ENCODE measurements at regions not wholly inside any gene's neighbourhood (a gene's known extent, or its start where the extent isn't known, plus 50 kb on each side); places are given as distances from the start of the nearest gene placed in this dataset.

DNA sequence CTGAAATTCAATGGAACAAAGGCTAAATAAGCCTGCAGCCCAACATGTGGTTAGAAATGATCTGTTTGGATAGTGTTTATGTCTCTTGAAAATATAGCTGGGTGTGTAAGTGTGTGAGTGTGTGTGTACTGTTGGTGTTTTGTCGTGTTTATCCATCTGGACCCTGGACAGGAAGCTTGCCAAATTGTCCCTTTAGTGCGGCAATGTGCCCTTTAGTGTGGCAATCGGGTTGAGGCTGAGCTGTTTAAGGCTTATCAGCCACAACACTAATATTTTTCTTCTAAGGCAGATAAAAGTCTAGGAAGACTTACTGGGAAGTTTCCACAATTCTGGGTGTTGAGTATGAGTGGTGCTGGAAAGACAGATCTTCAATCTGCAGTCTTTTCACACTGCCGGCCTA lies 180.2 kb downstream of the YTHDC2 start:
- Histone ChIP-seq H3K27me3 (ENCODE audit: insufficient read depth, low read length) (no peaks in the 10 kb centered on the region), H3K4me2 (ENCODE audit: insufficient read depth, insufficient read length, low read length) (no peak overlapping the region), H3T11ph (ENCODE audit: low read length) (no peak overlapping the region), H2AFZ (ENCODE audit: low read length) (no peak overlapping the region), H2BK20ac (ENCODE audit: low read depth, low read length, poor library complexity, severe bottlenecking) (no peak overlapping the region), H4K8ac (replicated peaks; ENCODE audit: insufficient read length, low read depth, low read length) (no peak overlapping the region), H3K79me2 (ENCODE audit: insufficient read depth, low read length) (no peaks in the 10 kb centered on the region), H3K4me1 (ENCODE audit: insufficient read depth, low read length) (peaks cover 5% of the 10 kb centered on the region; the same call in 1 of the 2 replicates), H3K23ac (ENCODE audit: insufficient read length, low read depth, low read length) (no peak overlapping the region), H3K9ac (ENCODE audit: extremely low read depth, insufficient read length, low read length) (no peak overlapping the region), H2BK15ac (ENCODE audit: low read depth, low read length) (no peak overlapping the region), H3K23me2 (ENCODE audit: insufficient read length, low read depth, low read length, poor library complexity, severe bottlenecking) (peaks cover 5% of the 10 kb centered on the region), H3K27ac (ENCODE audit: insufficient read length, low read depth, low read length) (no peak overlapping the region), H2AK5ac (ENCODE audit: insufficient read length, low read length) (no peak overlapping the region), H2BK12ac (ENCODE audit: insufficient read length, low read depth, low read length) (no peak overlapping the region), H3K14ac (ENCODE audit: insufficient read depth, low read length) (no peak overlapping the region), H3K56ac (ENCODE audit: insufficient read length, low read depth, low read length) (no peak overlapping the region), H3K9me3 (ENCODE audit: control insufficient read depth, low read depth, low read length) (no peaks in the 10 kb centered on the region), H2BK5ac (ENCODE audit: insufficient read length, low read length) (no peak overlapping the region), H3K4ac (ENCODE audit: low read depth, low read length) (no peak overlapping the region), H4K91ac (ENCODE audit: insufficient read length, low read depth, low read length) (no peak overlapping the region), H3K79me1 (ENCODE audit: insufficient read depth, low read depth, low read length, poor library complexity, severe bottlenecking) (no peaks in the 10 kb centered on the region), H3K18ac (ENCODE audit: insufficient read length, low read depth, low read length) (no peak overlapping the region), H2BK120ac (ENCODE audit: low read depth, low read length, poor library complexity, severe bottlenecking) (no peak overlapping the region), H4K20me1 (ENCODE audit: control insufficient read depth, insufficient read depth, insufficient read length) (no peaks in the 10 kb centered on the region), H4K5ac (ENCODE audit: insufficient read length, low read depth, low read length) (no peak overlapping the region)
- DNase-seq = no peak
- Mint-ChIP-seq H3K27ac (peak overlapping the region in 2 of 3 experiments; percentile 5 to 21; a peak in 3 of 7 replicates), H3K27me3 (ENCODE audit: low read depth) (peaks cover 3% of the 10 kb centered on the region; the same call in 1 of the 2 replicates), H3K4me3 (peak overlapping the region in 1 of 2 experiments; percentile 74; a peak in 2 of 5 replicates), H3K4me1 (peaks cover 30 to 38% of the 10 kb centered on the region in 2 experiments), H3K9me3 (peaks cover 2 to 3% of the 10 kb centered on the region in 2 experiments; a peak in 4 of 5 replicates), H3K36me3 (ENCODE audit: insufficient read depth in 1 of 3, low read depth in 3 of 3) (peaks cover 0 to 8% (median 2%) of the 10 kb centered on the region in 3 experiments; a peak in 5 of 7 replicates)
- TF ChIP-seq, protein P1, sequence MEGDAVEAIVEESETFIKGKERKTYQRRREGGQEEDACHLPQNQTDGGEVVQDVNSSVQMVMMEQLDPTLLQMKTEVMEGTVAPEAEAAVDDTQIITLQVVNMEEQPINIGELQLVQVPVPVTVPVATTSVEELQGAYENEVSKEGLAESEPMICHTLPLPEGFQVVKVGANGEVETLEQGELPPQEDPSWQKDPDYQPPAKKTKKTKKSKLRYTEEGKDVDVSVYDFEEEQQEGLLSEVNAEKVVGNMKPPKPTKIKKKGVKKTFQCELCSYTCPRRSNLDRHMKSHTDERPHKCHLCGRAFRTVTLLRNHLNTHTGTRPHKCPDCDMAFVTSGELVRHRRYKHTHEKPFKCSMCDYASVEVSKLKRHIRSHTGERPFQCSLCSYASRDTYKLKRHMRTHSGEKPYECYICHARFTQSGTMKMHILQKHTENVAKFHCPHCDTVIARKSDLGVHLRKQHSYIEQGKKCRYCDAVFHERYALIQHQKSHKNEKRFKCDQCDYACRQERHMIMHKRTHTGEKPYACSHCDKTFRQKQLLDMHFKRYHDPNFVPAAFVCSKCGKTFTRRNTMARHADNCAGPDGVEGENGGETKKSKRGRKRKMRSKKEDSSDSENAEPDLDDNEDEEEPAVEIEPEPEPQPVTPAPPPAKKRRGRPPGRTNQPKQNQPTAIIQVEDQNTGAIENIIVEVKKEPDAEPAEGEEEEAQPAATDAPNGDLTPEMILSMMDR (conservative IDR thresholded peaks at IDR 0.05) = no peak
- WGBS (ENCODE audit: extremely low coverage, insufficient read length, low lambda C conversion rate) = no CpG with 5 or more reads among the region's 4 CpGs
